DND-41 (cell line): ENCODE measurements at regions not wholly inside any gene's neighbourhood (a gene's known extent, or its start where the extent isn't known, plus 50 kb on each side); places are given as distances from the start of the nearest gene placed in this dataset.

Source experiments
- CTCF ChIP-seq: IDR thresholded peaks from 2 replicates; pipeline ENCODE4 v1.5.1; 2012; ENCODE audit warnings: borderline replicate concordance, low read length, moderate library complexity, mild to moderate bottlenecking; ENCODE audit not compliant: poor library complexity, severe bottlenecking; ENCODE audit errors: extremely low read depth
- EZH2 ChIP-seq: IDR thresholded peaks from 3 replicates; pipeline ENCODE4 v1.6.1; 2012; ENCODE audit warnings: borderline replicate concordance, low read depth, mild to moderate bottlenecking, moderate library complexity, low read length, inconsistent platforms; ENCODE audit not compliant: severe bottlenecking

DNA sequence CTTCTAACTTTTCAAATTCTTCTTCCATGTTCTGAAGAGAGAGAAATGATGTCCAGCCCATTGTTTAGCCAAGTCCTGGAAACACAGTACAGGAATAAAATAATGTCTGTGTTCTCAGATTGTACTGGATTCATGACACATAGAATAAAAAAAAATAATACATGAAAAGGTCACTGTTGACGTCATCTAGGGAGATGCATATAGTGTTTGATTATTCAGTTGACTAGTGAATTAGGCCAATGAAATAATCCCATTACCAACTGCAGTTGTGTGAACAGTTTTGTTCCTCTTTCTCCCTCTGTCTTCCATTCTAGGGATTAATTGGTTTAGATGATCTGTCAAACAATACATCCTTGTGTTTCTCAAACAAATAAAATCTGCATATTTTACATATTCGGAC lies 222.8 kb downstream of the ALDH8A1 start:
- TF ChIP-seq CTCF (no peak), EZH2 (no peak)
